ENCODE measurements at regions not wholly inside any gene's neighbourhood (a gene's known extent, or its start where the extent isn't known, plus 50 kb on each side); places are given as distances from the start of the nearest gene placed in this dataset.

DNA sequence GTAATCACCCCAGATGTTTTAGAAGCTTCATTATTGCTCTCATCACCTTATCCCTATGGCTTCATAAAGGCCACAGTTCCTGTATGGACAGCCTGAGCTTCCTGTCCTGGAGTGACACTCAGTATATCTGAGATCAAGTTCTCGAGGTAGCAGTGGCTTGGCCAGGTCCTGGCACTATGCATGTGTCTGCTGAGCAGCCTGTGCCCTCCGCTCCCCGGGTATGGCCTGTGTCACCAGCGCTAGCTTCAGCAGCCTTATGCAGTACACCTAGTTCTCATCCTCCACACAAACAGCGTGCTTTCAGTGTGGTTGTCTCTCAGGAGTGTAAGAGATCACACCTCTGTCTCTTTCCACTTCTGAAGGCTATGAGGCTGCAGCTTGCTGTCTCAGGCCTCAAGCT is 514.7 kb downstream of the DIRAS2 start (continued):
- TF ChIP-seq, protein P1, sequence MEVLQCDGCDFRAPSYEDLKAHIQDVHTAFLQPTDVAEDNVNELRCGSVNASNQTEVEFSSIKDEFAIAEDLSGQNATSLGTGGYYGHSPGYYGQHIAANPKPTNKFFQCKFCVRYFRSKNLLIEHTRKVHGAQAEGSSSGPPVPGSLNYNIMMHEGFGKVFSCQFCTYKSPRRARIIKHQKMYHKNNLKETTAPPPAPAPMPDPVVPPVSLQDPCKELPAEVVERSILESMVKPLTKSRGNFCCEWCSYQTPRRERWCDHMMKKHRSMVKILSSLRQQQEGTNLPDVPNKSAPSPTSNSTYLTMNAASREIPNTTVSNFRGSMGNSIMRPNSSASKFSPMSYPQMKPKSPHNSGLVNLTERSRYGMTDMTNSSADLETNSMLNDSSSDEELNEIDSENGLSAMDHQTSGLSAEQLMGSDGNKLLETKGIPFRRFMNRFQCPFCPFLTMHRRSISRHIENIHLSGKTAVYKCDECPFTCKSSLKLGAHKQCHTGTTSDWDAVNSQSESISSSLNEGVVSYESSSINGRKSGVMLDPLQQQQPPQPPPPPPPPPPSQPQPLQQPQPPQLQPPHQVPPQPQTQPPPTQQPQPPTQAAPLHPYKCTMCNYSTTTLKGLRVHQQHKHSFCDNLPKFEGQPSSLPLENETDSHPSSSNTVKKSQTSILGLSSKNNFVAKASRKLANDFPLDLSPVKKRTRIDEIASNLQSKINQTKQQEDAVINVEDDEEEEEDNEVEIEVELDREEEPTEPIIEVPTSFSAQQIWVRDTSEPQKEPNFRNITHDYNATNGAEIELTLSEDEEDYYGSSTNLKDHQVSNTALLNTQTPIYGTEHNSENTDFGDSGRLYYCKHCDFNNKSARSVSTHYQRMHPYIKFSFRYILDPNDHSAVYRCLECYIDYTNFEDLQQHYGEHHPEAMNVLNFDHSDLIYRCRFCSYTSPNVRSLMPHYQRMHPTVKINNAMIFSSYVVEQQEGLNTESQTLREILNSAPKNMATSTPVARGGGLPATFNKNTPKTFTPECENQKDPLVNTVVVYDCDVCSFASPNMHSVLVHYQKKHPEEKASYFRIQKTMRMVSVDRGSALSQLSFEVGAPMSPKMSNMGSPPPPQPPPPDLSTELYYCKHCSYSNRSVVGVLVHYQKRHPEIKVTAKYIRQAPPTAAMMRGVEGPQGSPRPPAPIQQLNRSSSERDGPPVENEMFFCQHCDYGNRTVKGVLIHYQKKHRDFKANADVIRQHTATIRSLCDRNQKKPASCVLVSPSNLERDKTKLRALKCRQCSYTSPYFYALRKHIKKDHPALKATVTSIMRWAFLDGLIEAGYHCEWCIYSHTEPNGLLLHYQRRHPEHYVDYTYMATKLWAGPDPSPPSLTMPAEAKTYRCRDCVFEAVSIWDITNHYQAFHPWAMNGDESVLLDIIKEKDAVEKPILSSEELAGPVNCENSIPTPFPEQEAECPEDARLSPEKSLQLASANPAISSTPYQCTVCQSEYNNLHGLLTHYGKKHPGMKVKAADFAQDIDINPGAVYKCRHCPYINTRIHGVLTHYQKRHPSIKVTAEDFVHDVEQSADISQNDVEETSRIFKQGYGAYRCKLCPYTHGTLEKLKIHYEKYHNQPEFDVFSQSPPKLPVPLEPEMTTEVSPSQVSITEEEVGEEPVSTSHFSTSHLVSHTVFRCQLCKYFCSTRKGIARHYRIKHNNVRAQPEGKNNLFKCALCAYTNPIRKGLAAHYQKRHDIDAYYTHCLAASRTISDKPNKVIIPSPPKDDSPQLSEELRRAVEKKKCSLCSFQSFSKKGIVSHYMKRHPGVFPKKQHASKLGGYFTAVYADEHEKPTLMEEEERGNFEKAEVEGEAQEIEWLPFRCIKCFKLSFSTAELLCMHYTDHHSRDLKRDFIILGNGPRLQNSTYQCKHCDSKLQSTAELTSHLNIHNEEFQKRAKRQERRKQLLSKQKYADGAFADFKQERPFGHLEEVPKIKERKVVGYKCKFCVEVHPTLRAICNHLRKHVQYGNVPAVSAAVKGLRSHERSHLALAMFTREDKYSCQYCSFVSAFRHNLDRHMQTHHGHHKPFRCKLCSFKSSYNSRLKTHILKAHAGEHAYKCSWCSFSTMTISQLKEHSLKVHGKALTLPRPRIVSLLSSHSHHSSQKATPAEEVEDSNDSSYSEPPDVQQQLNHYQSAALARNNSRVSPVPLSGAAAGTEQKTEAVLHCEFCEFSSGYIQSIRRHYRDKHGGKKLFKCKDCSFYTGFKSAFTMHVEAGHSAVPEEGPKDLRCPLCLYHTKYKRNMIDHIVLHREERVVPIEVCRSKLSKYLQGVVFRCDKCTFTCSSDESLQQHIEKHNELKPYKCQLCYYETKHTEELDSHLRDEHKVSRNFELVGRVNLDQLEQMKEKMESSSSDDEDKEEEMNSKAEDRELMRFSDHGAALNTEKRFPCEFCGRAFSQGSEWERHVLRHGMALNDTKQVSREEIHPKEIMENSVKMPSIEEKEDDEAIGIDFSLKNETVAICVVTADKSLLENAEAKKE (CRISPR knock-in tag; IDR thresholded peaks at IDR 0.05), result no peak
- no peak for TF ChIP-seq ZNF331 (CRISPR knock-in tag; IDR thresholded peaks at IDR 0.05; ENCODE audit: low read depth)

DNA sequence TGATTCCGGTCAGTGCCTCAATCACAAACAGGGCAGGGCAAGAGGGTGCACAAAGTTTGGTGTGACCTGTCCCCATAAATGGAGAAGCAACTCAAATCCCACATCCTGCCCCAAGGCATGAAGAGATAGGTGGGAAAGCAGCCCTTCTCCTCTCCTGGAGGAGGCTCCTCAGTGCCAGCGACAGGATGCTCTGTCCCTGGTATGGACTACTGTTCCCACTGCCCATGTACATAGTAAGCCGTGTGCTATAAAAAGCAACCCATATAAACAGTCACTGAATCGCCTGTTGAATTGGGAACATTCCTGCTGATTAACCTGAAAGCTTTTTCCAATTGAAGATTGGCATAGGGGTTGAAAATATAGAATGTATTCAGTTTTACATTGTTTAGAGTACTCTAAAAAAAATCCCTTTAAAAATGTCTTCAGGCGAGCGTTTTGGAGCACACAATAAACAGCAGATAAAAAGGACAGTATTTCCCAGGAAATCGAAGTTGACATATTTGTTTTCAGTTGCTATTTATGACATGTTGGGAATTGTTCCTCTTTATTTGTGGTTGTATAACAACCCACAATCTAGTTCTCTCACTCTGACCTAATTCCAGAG is 513.9 kb downstream of the DIRAS2 start:
- Mint-ChIP-seq H3K27me3 (ENCODE audit: insufficient read depth, low read depth, poor library complexity) (peaks cover 3% of the 10 kb centered on the region), H3K27ac (no peak overlapping the region), H3K4me3 (no peak overlapping the region), H3K4me1 (peaks cover 11% of the 10 kb centered on the region; the same call in 2 of the 3 replicates), H3K36me3 (ENCODE audit: low read depth) (peaks cover 2% of the 10 kb centered on the region; the same call in 1 of the 3 replicates), H3K9me3 (peaks cover 6% of the 10 kb centered on the region)
- Histone ChIP-seq H3K27me3 (ENCODE audit: insufficient read depth) (no peaks in the 10 kb centered on the region), H3K79me2 (replicated peaks; ENCODE audit: insufficient read depth) (no peaks in the 10 kb centered on the region), H3K4me2 (no peak overlapping the region), H3K36me3 (ENCODE audit: insufficient read depth) (no peaks in the 10 kb centered on the region; the same call in 1 of the 2 replicates), H3F3A (replicated peaks; ENCODE audit: low read depth) (no peaks in the 10 kb centered on the region), H3K4me3 (no peak overlapping the region), H3K4me1 (ENCODE audit: insufficient read depth) (no peaks in the 10 kb centered on the region; the same call in 1 of the 2 replicates), H2AFZ (no peak overlapping the region), H4K20me1 (replicated peaks; ENCODE audit: insufficient read depth) (no peaks in the 10 kb centered on the region), H3K9me2 (ENCODE audit: insufficient read depth) (no peaks in the 10 kb centered on the region), H3K27ac (ENCODE audit: low read depth) (no peak overlapping the region)
- DNase-seq (ENCODE audit: low spot score) (no peak), ATAC-seq (no peak)
- TF ChIP-seq, protein P1 (CRISPR knock-in tag; IDR thresholded peaks at IDR 0.05), result no peak
- TF ChIP-seq NANOG (IDR thresholded peaks at IDR 0.05; ENCODE audit: borderline replicate concordance) (no peak), POLR2AphosphoS5 (IDR thresholded peaks at IDR 0.05; ENCODE audit: low read depth) (no peak), CREB1 (CRISPR knock-in tag; IDR thresholded peaks at IDR 0.05; ENCODE audit: low read depth) (no peak), STAT1 (IDR thresholded peaks at IDR 0.05; ENCODE audit: unreplicated experiment) (no peak), ZNF114 (CRISPR knock-in tag; IDR thresholded peaks at IDR 0.05) (no peak)

Data from GM23338 (cell line).